Amniotic stem cell (primary cell): ENCODE measurements at regions not wholly inside any gene's neighbourhood (a gene's known extent, or its start where the extent isn't known, plus 50 kb on each side); places are given as distances from the start of the nearest gene placed in this dataset.
A peak's percentile ranks its signal among the peaks of the same experiment; 100 is the strongest.

Experiments
- DNase-seq: peaks from one replicate; lab custom pipeline; 2025; lab: John Stamatoyannopoulos, UW

GRCh38 chr9:115615821-115616665 is 498.1 kb upstream of the TNC start:
- peak; percentile 82 for DNase-seq

GRCh38 chr9:115616666-115617239 is 498.8 kb upstream of the TNC start:
- DNase-seq: no peak

GRCh38 chr9:115625251-115625650 is 507.3 kb upstream of the TNC start:
- DNase-seq: no peak

GRCh38 chr9:115625954-115626353 is 508.0 kb upstream of the TNC start:
- DNase-seq: no peak

- no peak for DNase-seq
Measured at GRCh38 chr9:115627511-115627910, 509.6 kb upstream of the TNC start.

- DNase-seq: no peak
Measured at GRCh38 chr9:115628426-115628825, 510.5 kb upstream of the TNC start.

GRCh38 chr9:115629879-115630840 is 512.2 kb upstream of the TNC start:
- no peak for DNase-seq

GRCh38 chr9:115632391-115632790 is 514.4 kb upstream of the TNC start:
- DNase-seq: no peak

- no peak for DNase-seq
Measured at GRCh38 chr9:115633104-115633503, 515.1 kb upstream of the TNC start.

GRCh38 chr9:115635680-115636383 is 517.8 kb upstream of the PAPPA start:
- DNase-seq: no peak

- no peak for DNase-seq
Measured at GRCh38 chr9:115636596-115636995, 517.0 kb upstream of the PAPPA start.

- no peak for DNase-seq
Measured at GRCh38 chr9:115637661-115638060, 515.9 kb upstream of the PAPPA start.

GRCh38 chr9:115640887-115641286 is 512.7 kb upstream of the PAPPA start:
- DNase-seq: no peak

- DNase-seq: no peak
Measured at GRCh38 chr9:115642285-115642684, 511.3 kb upstream of the PAPPA start.

GRCh38 chr9:115643948-115644727 is 509.5 kb upstream of the PAPPA start:
- no peak for DNase-seq

- no peak for DNase-seq
Measured at GRCh38 chr9:115649991-115650472, 503.6 kb upstream of the PAPPA start.

- DNase-seq: no peak
Measured at GRCh38 chr9:115650768-115651167, 502.8 kb upstream of the PAPPA start.

- DNase-seq: no peak
Measured at GRCh38 chr9:115651461-115651860, 502.1 kb upstream of the PAPPA start.

GRCh38 chr9:115653171-115653606 is 500.4 kb upstream of the PAPPA start:
- DNase-seq: no peak

- no peak for DNase-seq
Measured at GRCh38 chr9:115657695-115658094, 495.9 kb upstream of the PAPPA start.

GRCh38 chr9:115665519-115665918 is 488.1 kb upstream of the PAPPA start:
- DNase-seq: no peak
